Lung (tissue), 11 donors: ENCODE measurements at regions not wholly inside any gene's neighbourhood (a gene's known extent, or its start where the extent isn't known, plus 50 kb on each side); places are given as distances from the start of the nearest gene placed in this dataset.

ENCODE experiments used
- ATAC-seq: fragments of 200-7000 bp; cut with Tn5 transposase; one replicate; pipeline ENCODE4 v1.9.1; 2020; ENCODE audit warnings: moderate number of reproducible peaks; ENCODE audit not compliant: insufficient read depth, low FRiP score
- DNase-seq, 3 donors: peaks; one replicate each; pipeline ENCODE4 v3.0.0-alpha.2; 2013 to 2017
- H3K27ac ChIP-seq, 2 donors: one replicate each; pipeline ENCODE4 v1.5.1; 2013; ENCODE audit warnings: mild to moderate bottlenecking in 2 of 2, moderate library complexity in 2 of 2, control low read depth in 1 of 2, inconsistent platforms in 1 of 2, low read depth in 1 of 2, low read length in 1 of 2
- H3K27me3 ChIP-seq, 3 donors: one replicate each; pipeline ENCODE4 v1.5.1; 2013; ENCODE audit warnings: low read length in 2 of 3; ENCODE audit not compliant: control insufficient read depth in 3 of 3, insufficient read depth in 3 of 3
- H3K36me3 ChIP-seq, 4 donors: one replicate each; pipeline ENCODE4 v1.5.1; 2013; ENCODE audit warnings: low read length in 4 of 4, mild to moderate bottlenecking in 1 of 4, moderate library complexity in 1 of 4; ENCODE audit not compliant: control insufficient read depth in 4 of 4, insufficient read depth in 4 of 4
- H3K4me1 ChIP-seq, 5 donors: one replicate each; pipeline ENCODE4 v1.5.1; 2013; ENCODE audit warnings: low read length in 5 of 5, mild to moderate bottlenecking in 2 of 5, moderate library complexity in 1 of 5; ENCODE audit not compliant: control insufficient read depth in 5 of 5, insufficient read depth in 5 of 5
- H3K4me3 ChIP-seq: one replicate; pipeline ENCODE4 v1.5.1; 2013; ENCODE audit warnings: mild to moderate bottlenecking, control low read depth, moderate library complexity
- H3K9ac ChIP-seq, 2 donors: one replicate each; pipeline ENCODE4 v1.5.1; 2013; ENCODE audit warnings: low read length in 2 of 2, control low read depth in 1 of 2; ENCODE audit not compliant: insufficient read depth in 1 of 2
- H3K9me3 ChIP-seq, 4 donors: one replicate each; pipeline ENCODE4 v1.5.1; 2013; ENCODE audit warnings: low read length in 3 of 4, mild to moderate bottlenecking in 1 of 4, moderate library complexity in 1 of 4; ENCODE audit not compliant: control insufficient read depth in 4 of 4, insufficient read depth in 3 of 4
- CTCF ChIP-seq: IDR thresholded peaks from 2 replicates; pipeline ENCODE4 v1.5.1; 2012; ENCODE audit warnings: mild to moderate bottlenecking; ENCODE audit errors: control extremely low read depth, extremely low read depth
- WGBS, 2 donors: extraction: QIAGEN DNeasy Blood & Tissue Kit; methylation state at CpG; one replicate each; pipeline ENCODE4 v1.1.7; 2013; 5-methylcytosine and 5-hydroxymethylcytosine counted together
- donor health status: control.
- donor health status: control.
- donor health status: Bipolar disorder and iron deficiency.
- donor health status: healthy.
- donor health status: DM: yes; HTN: yes; CAD: no.

- Histone ChIP-seq H3K27me3 (no peaks in the 10 kb centered on the region), H3K4me3 (no peak overlapping the region), H3K27ac (no peak overlapping the region), H3K4me1 (no peaks in the 10 kb centered on the region), H3K9me3 (peaks cover 0 to under 1% (median 0%) of the 10 kb centered on the region in 4 donors), H3K36me3 (no peaks in the 10 kb centered on the region), H3K9ac (no peak overlapping the region)
- WGBS, 2 donors: 92 to 95% methylated on average over 3 of the region's 3 CpGs
- no peak for TF ChIP-seq CTCF
- ATAC-seq: no peak
- no peak for DNase-seq
Measured at GRCh38 chr10:80750268-80750667, 212.6 kb downstream of the SH2D4B start.

DNA sequence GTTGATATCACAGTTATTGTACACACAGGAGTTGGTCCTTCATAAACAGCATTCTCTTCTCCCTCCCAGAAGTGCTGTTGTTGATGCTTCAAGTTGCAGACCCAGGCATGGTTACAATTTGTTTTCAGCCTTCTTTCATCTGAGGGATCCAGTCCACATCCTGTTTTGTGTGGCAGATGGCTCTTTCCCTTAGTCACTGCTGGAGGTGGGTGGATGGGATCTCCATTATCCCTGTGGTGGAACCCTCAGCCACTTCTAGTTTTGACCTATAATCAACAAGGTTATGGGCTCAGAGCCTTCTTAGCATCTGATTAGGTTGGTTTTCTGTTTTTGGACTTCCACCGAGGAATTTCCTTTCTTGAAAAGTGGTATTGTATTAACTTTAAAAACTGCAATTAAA lies 214.2 kb downstream of the SH2D4B start:
- Histone ChIP-seq H3K9ac (no peak overlapping the region), H3K27me3 (no peaks in the 10 kb centered on the region), H3K4me3 (no peak overlapping the region), H3K4me1 (no peaks in the 10 kb centered on the region), H3K27ac (no peak overlapping the region), H3K36me3 (no peaks in the 10 kb centered on the region), H3K9me3 (no peaks in the 10 kb centered on the region)
- DNase-seq: no peak
- no peak for ATAC-seq
- TF ChIP-seq CTCF: no peak
- 97% methylated on average over 1 of the region's 1 CpG for WGBS, 2 donors

GRCh38 chr10:80753612-80754011 lies 215.9 kb downstream of the SH2D4B start:
- Histone ChIP-seq H3K4me3 (no peak overlapping the region), H3K9me3 (no peaks in the 10 kb centered on the region), H3K27ac (no peak overlapping the region), H3K9ac (no peak overlapping the region), H3K36me3 (no peaks in the 10 kb centered on the region), H3K4me1 (no peaks in the 10 kb centered on the region), H3K27me3 (no peaks in the 10 kb centered on the region)
- WGBS, 2 donors: 36 to 50% methylated on average over 1 of the region's 1 CpG
- no peak for DNase-seq
- ATAC-seq: no peak
- TF ChIP-seq CTCF: no peak

GRCh38 chr10:80755893-80756292 lies 218.2 kb downstream of the SH2D4B start:
- H3K9me3 ChIP-seq: no peaks in the 10 kb centered on the region
- no peaks in the 10 kb centered on the region for H3K4me1 ChIP-seq
- ATAC-seq (no peak), DNase-seq (no peak)
- no peaks in the 10 kb centered on the region for H3K27me3 ChIP-seq
- 80 to 87% methylated on average over 2 of the region's 2 CpGs for WGBS, 2 donors
- no peak overlapping the region for H3K4me3 ChIP-seq
- no peaks in the 10 kb centered on the region for H3K36me3 ChIP-seq
- no peak overlapping the region for H3K9ac ChIP-seq
- TF ChIP-seq CTCF: no peak
- H3K27ac ChIP-seq: no peak overlapping the region
